GM19438 (cell line): ENCODE measurements at regions not wholly inside any gene's neighbourhood (a gene's known extent, or its start where the extent isn't known, plus 50 kb on each side); places are given as distances from the start of the nearest gene placed in this dataset.
"Not testable (repeated sequence)": the region's sequence is repeated elsewhere in the genome, so short reads cannot be mapped to it uniquely, and the experiment has no call there.

Source experiments
- ATAC-seq: cut with Tn5 transposase; IDR thresholded peaks from one replicate; pipeline ENCODE4 v1.9.1; 2021; ENCODE audit warnings: low read depth; ENCODE audit not compliant: unreplicated experiment

- no peak for ATAC-seq
Observed at GRCh38 chr12:91249518-91250272, 67.1 kb upstream of the DCN start.

GRCh38 chr12:91249054-91249453 lies 66.4 kb upstream of the DCN start:
- ATAC-seq, result no peak

- ATAC-seq, result not testable (repeated sequence)
Observed at GRCh38 chr12:91243177-91243576, 60.6 kb upstream of the DCN start.

- ATAC-seq, result no peak
Observed at GRCh38 chr12:91241756-91242155, 59.1 kb upstream of the DCN start.

- ATAC-seq, result no peak
Observed at GRCh38 chr12:91240386-91241095, 57.9 kb upstream of the DCN start.

- no peak for ATAC-seq
Observed at GRCh38 chr12:91239481-91239880, 56.9 kb upstream of the DCN start.
